ENCODE measurements at regions not wholly inside any gene's neighbourhood (a gene's known extent, or its start where the extent isn't known, plus 50 kb on each side); places are given as distances from the start of the nearest gene placed in this dataset.

- no peak overlapping the region for H3K4me2 ChIP-seq
- no peak for TF ChIP-seq ESRRA (IDR thresholded peaks at IDR 0.05; ENCODE audit: borderline replicate concordance, low read length)
- TF ChIP-seq BHLHE40 (IDR thresholded peaks at IDR 0.05; ENCODE audit: low read depth, low read length): no peak
- TF ChIP-seq ELK1 (IDR thresholded peaks at IDR 0.05; ENCODE audit: low read depth, low read length): no peak
- no peak for TF ChIP-seq EHMT2 (IDR thresholded peaks at IDR 0.05; ENCODE audit: low read depth)
- TF ChIP-seq CEBPB (IDR thresholded peaks at IDR 0.05): no peak
- no peak for TF ChIP-seq ZNF302 (CRISPR knock-in tag; IDR thresholded peaks at IDR 0.05)
- TF ChIP-seq NR3C1 (IDR thresholded peaks at IDR 0.05): no peak
- TF ChIP-seq RAD21 (conservative IDR thresholded peaks at IDR 0.05 in 1 of 2, IDR thresholded peaks at IDR 0.05 in 1 of 2): no peak
- TF ChIP-seq TFCP2L1 (CRISPR knock-in tag; IDR thresholded peaks at IDR 0.05): no peak
- TF ChIP-seq KDM1A (IDR thresholded peaks at IDR 0.05; ENCODE audit: low read depth): no peak
- no peak for TF ChIP-seq MAZ (IDR thresholded peaks at IDR 0.05; ENCODE audit: borderline replicate concordance, low read depth, low read length)
- TF ChIP-seq MAFK (IDR thresholded peaks at IDR 0.05; ENCODE audit: partially characterized antibody): no peak
- CTCF ChIA-PET: interaction anchor here (1.0 kb wide), 1 partner anchor 10 kb away, joined by 5 read pairs; no protein-coding TSS in a partner anchor
- DNase-seq (ENCODE audit: low read depth in 1 of 2, low spot score in 1 of 2) (no peak), ATAC-seq (no peak), FAIRE-seq (no peak)
- POLR2A ChIA-PET: no interaction called here
- no peaks in the 10 kb centered on the region for H3K4me1 ChIP-seq
- WGBS (ENCODE audit: missing lambda C conversion rate): 0% methylated on average over 2 of the region's 2 CpGs
- no peak overlapping the region for H3K4me3 ChIP-seq
- H3K27ac ChIP-seq: no peak overlapping the region
- H3K9me3 ChIP-seq: no peaks in the 10 kb centered on the region
These were observed 375.7 kb upstream of the KIRREL3 start for GRCh38 chr11:127376301-127376700.

GRCh38 chr11:127369356-127369755 lies 368.8 kb upstream of the KIRREL3 start:
- FAIRE-seq (no peak), ATAC-seq (no peak), DNase-seq (ENCODE audit: low read depth in 1 of 2, low spot score in 1 of 2) (no peak)
- Histone ChIP-seq H3K4me1 (no peaks in the 10 kb centered on the region), H3K4me3 (no peak overlapping the region), H3K4me2 (no peak overlapping the region), H3K9me3 (no peaks in the 10 kb centered on the region), H3K27ac (no peak overlapping the region)
- 72% methylated on average over 8 of the region's 8 CpGs for WGBS (ENCODE audit: missing lambda C conversion rate)
- CTCF ChIA-PET: interaction anchor here (1.3 kb wide), 1 partner anchor 23 kb away, joined by 6 read pairs; no protein-coding TSS in a partner anchor
- TF ChIP-seq RARB (CRISPR knock-in tag; IDR thresholded peaks at IDR 0.05): no peak
- TF ChIP-seq EP300 (IDR thresholded peaks at IDR 0.05): no peak
- TF ChIP-seq BCL3 (IDR thresholded peaks at IDR 0.05): no peak
- no peak for TF ChIP-seq CHD2 (IDR thresholded peaks at IDR 0.05; ENCODE audit: low read length, partially characterized antibody)
- POLR2A ChIA-PET: no interaction called here

GRCh38 chr11:127362754-127363308 lies 362.3 kb upstream of the KIRREL3 start:
- H3K27ac ChIP-seq: no peak overlapping the region
- H3K4me3 ChIP-seq: no peak overlapping the region
- ATAC-seq (no peak), DNase-seq (ENCODE audit: low read depth in 1 of 2, low spot score in 1 of 2) (no peak), FAIRE-seq (no peak)
- no peak for TF ChIP-seq NFE2L2 (conservative IDR thresholded peaks at IDR 0.05; ENCODE audit: low read length)
- no peak for TF ChIP-seq POLR2A (IDR thresholded peaks at IDR 0.05; ENCODE audit: low read length)
- TF ChIP-seq FOSB (CRISPR knock-in tag; IDR thresholded peaks at IDR 0.05): no peak
- no peak for TF ChIP-seq FOSL2 (IDR thresholded peaks at IDR 0.05)
- TF ChIP-seq FOSL2 (CRISPR knock-in tag; IDR thresholded peaks at IDR 0.05): no peak
- no peak for TF ChIP-seq KDM1A (IDR thresholded peaks at IDR 0.05; ENCODE audit: low read depth)
- TF ChIP-seq POLR2AphosphoS2 (conservative IDR thresholded peaks at IDR 0.05; ENCODE audit: low read length): no peak
- no peak for TF ChIP-seq ATOH8 (CRISPR knock-in tag; IDR thresholded peaks at IDR 0.05; ENCODE audit: low read depth)
- TF ChIP-seq EHMT2 (IDR thresholded peaks at IDR 0.05; ENCODE audit: low read depth): no peak
- no peak overlapping the region for H3K4me2 ChIP-seq
- no peaks in the 10 kb centered on the region for H3K4me1 ChIP-seq
- H3K9me3 ChIP-seq: no peaks in the 10 kb centered on the region
- ChIA-PET POLR2A (no interaction called here), CTCF (interaction anchor here (1.2 kb wide), 1 partner anchor 12 kb away, joined by 3 read pairs; no protein-coding TSS in a partner anchor)
- 54% methylated on average over 13 of the region's 14 CpGs for WGBS (ENCODE audit: missing lambda C conversion rate)
